K562 (cell line): ENCODE measurements at regions not wholly inside any gene's neighbourhood (a gene's known extent, or its start where the extent isn't known, plus 50 kb on each side); places are given as distances from the start of the nearest gene placed in this dataset.

Experiments used
- ATAC-seq: fragments of 200-7000 bp; cut with Tn5 transposase; 3 replicates; pipeline ENCODE4 v1.9.1; 2020; ENCODE audit warnings: moderate library complexity
- BruUV-seq: library from RNA; stranded (reverse); fragments of 400-500 nt; replicated peaks from 2 replicates; lab custom pipeline; 2021; lab: Mats Ljungman, UMichigan
- CTCF ChIA-PET: fragments of 300-600 bp; formaldehyde crosslinking; extraction: SDS; loops from one replicate; lab custom pipeline; 2021; ENCODE audit warnings: low intra/inter-chr PET ratio; lab: Yijun Ruan, JAX
- POLR2A ChIA-PET: fragments of 300-600, 350-650 bp; sonication (Branson Sonifier 250); formaldehyde crosslinking; extraction: SDS; loops from one replicate; lab custom pipeline; 2021; ENCODE audit warnings: antibody characterized with exemption, inconsistent platforms; lab: Yijun Ruan, JAX
- DNase-seq, 4 experiments: peaks; one replicate each; pipeline versions ENCODE4 v3.0.0 to v3.0.0-alpha.2; 2011 to 2018; ENCODE audit warnings: low spot score in 3 of 4, mixed read lengths in 3 of 4; ENCODE audit errors: extremely low read depth in 1 of 4
- FAIRE-seq: peaks from 2 replicates; lab custom pipeline; 2011; peaks lifted over from hg19 to GRCh38; lab: Jason Lieb, UNC
- H2AFZ ChIP-seq: 2 replicates; pipeline ENCODE4 v1.6.0; 2011; ENCODE audit warnings: low read depth, low read length, control low read depth, inconsistent platforms
- H3K27ac ChIP-seq: fragments of 200-600 bp; 3 replicates; pipeline ENCODE4 v1.8.0; 2011; ENCODE audit warnings: low read depth, mild to moderate bottlenecking, control low read depth, inconsistent platforms, low read length, moderate library complexity, mixed read lengths; ENCODE audit errors: extremely low read depth
- H3K27me3 ChIP-seq, 2 experiments: fragments of 300-600 bp in 1 of 2; 2 replicates in 1 of 2; 3 replicates in 1 of 2; pipeline versions ENCODE4 v1.6.0 to v1.8.0; 2011; ENCODE audit warnings: inconsistent platforms in 2 of 2, low read length in 2 of 2, mild to moderate bottlenecking in 1 of 2, mixed read lengths in 1 of 2, moderate library complexity in 1 of 2; ENCODE audit not compliant: control insufficient read depth in 2 of 2, insufficient read depth in 2 of 2
- H3K36me3 ChIP-seq: fragments of 300-600 bp; 3 replicates; pipeline ENCODE4 v1.8.0; 2011; ENCODE audit warnings: mild to moderate bottlenecking, low read length, inconsistent platforms; ENCODE audit not compliant: control insufficient read depth, insufficient read depth
- H3K4me1 ChIP-seq, 2 experiments: fragments of 200-600 bp in 1 of 2; replicated peaks in 1 of 2; 2 replicates in 1 of 2; 3 replicates in 1 of 2; pipeline versions ENCODE4 v1.5.1 to v1.8.0; 2011; ENCODE audit warnings: inconsistent platforms in 2 of 2, low read length in 2 of 2, mild to moderate bottlenecking in 1 of 2, mixed read lengths in 1 of 2, moderate library complexity in 1 of 2; ENCODE audit not compliant: control insufficient read depth in 2 of 2, insufficient read depth in 2 of 2
- H3K4me2 ChIP-seq: 2 replicates; pipeline ENCODE4 v1.6.1; 2011; ENCODE audit warnings: low read length, control low read depth, inconsistent platforms, mixed read lengths; ENCODE audit not compliant: insufficient read depth
- H3K4me3 ChIP-seq: fragments of 200-600 bp; sonication (generic), shearing (Covaris generic); 2 replicates; pipeline ENCODE4 v1.5.1; 2016; ENCODE audit warnings: control low read depth, inconsistent platforms
- H3K79me2 ChIP-seq: fragments of 200-600 bp; 3 replicates; pipeline ENCODE4 v1.8.0; 2011; ENCODE audit warnings: low read length, inconsistent platforms; ENCODE audit not compliant: control insufficient read depth, insufficient read depth
- H3K9ac ChIP-seq, 2 experiments: 2 replicates each; pipeline versions ENCODE4 v1.6.0 to v1.6.1; 2011; ENCODE audit warnings: low read depth in 2 of 2, low read length in 2 of 2, control low read depth in 1 of 2, inconsistent platforms in 1 of 2, mild to moderate bottlenecking in 1 of 2, mixed read lengths in 1 of 2; ENCODE audit not compliant: insufficient read depth in 1 of 2
- H3K9me1 ChIP-seq: one replicate; pipeline ENCODE4 v1.6.0; 2011; ENCODE audit warnings: inconsistent platforms, mild to moderate bottlenecking, low read length, moderate library complexity; ENCODE audit not compliant: control insufficient read depth, insufficient read depth
- H3K9me3 ChIP-seq: replicated peaks from 2 replicates; pipeline ENCODE4 v1.5.1; 2011; ENCODE audit warnings: low read depth, low read length, inconsistent platforms; ENCODE audit not compliant: control insufficient read depth, insufficient read depth
- H4K20me1 ChIP-seq: replicated peaks from 2 replicates; pipeline ENCODE4 v1.6.1; 2011; ENCODE audit warnings: low read length, inconsistent platforms, mixed read lengths; ENCODE audit not compliant: control insufficient read depth, insufficient read depth
- ARID1B ChIP-seq: fragments of 450-650 bp; IDR thresholded peaks from 2 replicates; pipeline ENCODE4 v1.6.1; 2016; ENCODE audit warnings: antibody characterized with exemption, mild to moderate bottlenecking, inconsistent platforms
- CBX3 ChIP-seq, 2 experiments: IDR thresholded peaks; 1 replicate in 1 of 2; 2 replicates in 1 of 2; pipeline ENCODE4 v1.6.1; 2012; ENCODE audit warnings: inconsistent platforms in 2 of 2, low read length in 2 of 2, borderline replicate concordance in 1 of 2, control low read depth in 1 of 2
- KLF16 ChIP-seq: IDR thresholded peaks from 2 replicates; pipeline ENCODE4 v1.6.1; 2016; ENCODE audit warnings: antibody characterized with exemption
- NBN ChIP-seq: fragments of 450-650 bp; IDR thresholded peaks from 2 replicates; pipeline ENCODE4 v1.6.1; 2016; ENCODE audit warnings: low read depth, mild to moderate bottlenecking
- NR1H2 ChIP-seq: sonication (generic); formaldehyde crosslinking; IDR thresholded peaks from 2 replicates; pipeline ENCODE4 v1.4.0; 2020; ENCODE audit warnings: mild to moderate bottlenecking, missing genetic modification reagents
- SMARCA4 ChIP-seq: fragments of 450-650 bp; IDR thresholded peaks from 2 replicates; pipeline ENCODE4 v1.6.1; 2016
- SMARCC2 ChIP-seq: fragments of 450-650 bp; IDR thresholded peaks from 2 replicates; pipeline ENCODE4 v1.6.1; 2017; ENCODE audit warnings: antibody characterized with exemption, moderate library complexity, mild to moderate bottlenecking, low read depth
- TRIM28 ChIP-seq: fragments of 450-650 bp; IDR thresholded peaks from 2 replicates; pipeline ENCODE4 v1.6.1; 2017
- ZKSCAN8 ChIP-seq: fragments of 200-800 bp; sonication (Bioruptor generic); IDR thresholded peaks from 2 replicates; pipeline ENCODE4 v1.6.1; 2016; ENCODE audit warnings: missing genetic modification characterization, missing compliant biosample characterization
- ZNF134 ChIP-seq: fragments of 250-450 bp; sonication (Bioruptor Pico); conservative IDR thresholded peaks from 2 replicates; pipeline ENCODE4 v1.4.0; 2020
- ZNF316 ChIP-seq: fragments of 450-650 bp; IDR thresholded peaks from 2 replicates; pipeline ENCODE4 v1.6.1; 2016
- ZNF766 ChIP-seq: fragments of 200-800 bp; sonication (Bioruptor generic); conservative IDR thresholded peaks from 2 replicates; pipeline ENCODE4 v1.6.1; 2016; ENCODE audit warnings: missing genetic modification characterization, missing compliant biosample characterization
- WGBS: fragments of 100-300 bp; shearing (Covaris generic); methylation state at CpG from one replicate; pipeline ENCODE4 v1.1.6; 2016; ENCODE audit warnings: low coverage, mixed read lengths; ENCODE audit not compliant: insufficient coverage; ENCODE audit errors: missing lambda C conversion rate; 5-methylcytosine and 5-hydroxymethylcytosine counted together
- in situ Hi-C: fragments of 300-500 bp; cut with MboI; formaldehyde crosslinking; loops from 4 replicates; pipeline ENCODE4 v1.15.0; 2018; ENCODE audit warnings: inconsistent platforms, mixed read lengths
- intact Hi-C: fragments of 100-400 bp; cut with micrococcal nuclease; formaldehyde crosslinking; loops from 2 replicates; pipeline ENCODE4 v1.14.2; 2022
- TF ChIP-seq, protein P1 (sequence below): fragments of 250-450 bp; sonication (Bioruptor Pico); IDR thresholded peaks from 2 replicates; pipeline ENCODE4 v1.5.0; 2021
- TF ChIP-seq, protein P2 (sequence below), 2 experiments: fragments of 450-650 bp in 1 of 2; sonication (generic) in 1 of 2; formaldehyde crosslinking in 1 of 2; IDR thresholded peaks in 1 of 2; conservative IDR thresholded peaks in 1 of 2; 2 replicates each; pipeline versions ENCODE4 v1.6.1 to v1.8.1; 2016 to 2023; ENCODE audit warnings: mild to moderate bottlenecking in 2 of 2, moderate library complexity in 2 of 2, inconsistent platforms in 1 of 2, missing genetic modification reagents in 1 of 2
- TF ChIP-seq, protein P3 (sequence below), 2 experiments: fragments of 200-800 bp in 1 of 2; sonication (Bioruptor generic) in 1 of 2; sonication (generic) in 1 of 2; formaldehyde crosslinking in 1 of 2; IDR thresholded peaks in 1 of 2; conservative IDR thresholded peaks in 1 of 2; 2 replicates each; pipeline versions ENCODE4 v1.5.0 to v1.6.1; 2016 to 2020; ENCODE audit warnings: missing compliant biosample characterization in 1 of 2, missing genetic modification characterization in 1 of 2, missing genetic modification reagents in 1 of 2
- TF ChIP-seq, protein P4 (sequence below): fragments of 250-450 bp; sonication (Bioruptor Pico); IDR thresholded peaks from 2 replicates; pipeline ENCODE4 v1.5.0; 2020; ENCODE audit warnings: mild to moderate bottlenecking, borderline replicate concordance

DNA sequence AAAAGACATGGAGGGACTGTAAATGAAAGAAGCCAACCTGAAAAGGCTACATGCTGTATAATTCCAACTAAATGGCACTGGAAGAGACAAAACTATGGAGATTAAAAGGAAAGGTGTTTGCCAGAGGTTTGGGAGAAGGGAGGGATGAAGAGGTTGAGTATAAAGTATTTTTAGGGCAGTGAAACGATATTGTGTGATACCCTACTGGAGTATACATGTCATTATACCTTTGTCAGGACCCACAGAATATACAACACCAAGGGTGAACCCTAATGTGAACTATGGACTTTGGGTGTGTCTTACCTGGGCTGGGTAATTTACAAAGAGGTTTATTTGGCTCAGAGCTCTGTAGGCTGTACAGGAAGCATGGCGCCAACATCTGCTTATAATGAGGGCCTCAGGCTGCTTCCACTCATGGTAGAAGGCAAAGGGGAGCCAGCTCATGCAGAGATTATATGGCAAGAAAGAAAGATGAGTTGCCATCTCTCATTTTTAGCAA is 73.4 kb downstream of the CD2 start:
- no peaks in the 10 kb centered on the region for H4K20me1 ChIP-seq
- peaks cover 24 to 54% of the 10 kb centered on the region in 2 experiments for H3K4me1 ChIP-seq
- peak overlapping the region; percentile 88 for H2AFZ ChIP-seq
- ChIA-PET CTCF (no interaction called here), POLR2A (interaction anchor here (0.6 to 1.4 kb wide), 5 partner anchors 14 to 785 kb away, joined by 3 to 5 read pairs (median 3); no protein-coding TSS in a partner anchor)
- intact Hi-C loops (loop anchor here (2.0 to 5.0 kb wide), 3 partner anchors 51 to 233 kb away; partner anchors contain the start of gene TTF2), in situ Hi-C loops (no loop called here)
- WGBS, result 45% methylated on average over 2 of the region's 2 CpGs
- no peaks in the 10 kb centered on the region for H3K27me3 ChIP-seq
- DNase-seq, result no peak
- no peak for ATAC-seq
- H3K9me3 ChIP-seq, result peaks cover 5% of the 10 kb centered on the region
- no peaks in the 10 kb centered on the region for H3K9me1 ChIP-seq
- H3K36me3 ChIP-seq, result no peaks in the 10 kb centered on the region
- no peak overlapping the region for H3K4me3 ChIP-seq
- H3K9ac ChIP-seq, result peak overlapping the region in 1 of 2 experiments; percentile 79; a peak in 2 of 4 replicates
- BruUV-seq, result no TSS peak
- H3K27ac ChIP-seq, result peak overlapping the region; percentile 94
- H3K4me2 ChIP-seq, result peak overlapping the region; percentile 88; the same call in 1 of the 2 replicates
- FAIRE-seq, result no peak
- peaks cover 12% of the 10 kb centered on the region; the same call in 2 of the 3 replicates for H3K79me2 ChIP-seq
- TF ChIP-seq ZNF134 (CRISPR knock-in tag), result no peak
- TF ChIP-seq, protein P1, sequence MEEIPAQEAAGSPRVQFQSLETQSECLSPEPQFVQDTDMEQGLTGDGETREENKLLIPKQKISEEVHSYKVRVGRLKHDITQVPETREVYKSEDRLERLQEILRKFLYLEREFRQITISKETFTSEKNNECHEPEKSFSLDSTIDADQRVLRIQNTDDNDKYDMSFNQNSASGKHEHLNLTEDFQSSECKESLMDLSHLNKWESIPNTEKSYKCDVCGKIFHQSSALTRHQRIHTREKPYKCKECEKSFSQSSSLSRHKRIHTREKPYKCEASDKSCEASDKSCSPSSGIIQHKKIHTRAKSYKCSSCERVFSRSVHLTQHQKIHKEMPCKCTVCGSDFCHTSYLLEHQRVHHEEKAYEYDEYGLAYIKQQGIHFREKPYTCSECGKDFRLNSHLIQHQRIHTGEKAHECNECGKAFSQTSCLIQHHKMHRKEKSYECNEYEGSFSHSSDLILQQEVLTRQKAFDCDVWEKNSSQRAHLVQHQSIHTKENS (CRISPR knock-in tag), result 0 out of 2 replicates have a peak, but pooled peaks have one; percentile 46
- TF ChIP-seq ZNF766 (CRISPR knock-in tag), result 0 out of 2 replicates have a peak, but pooled peaks have one; percentile 58
- 0 out of 2 replicates have a peak, but pooled peaks have one; percentile 1 for TF ChIP-seq ARID1B
- peak; percentile 66 for TF ChIP-seq ZNF316
- no peak for TF ChIP-seq SMARCC2
- TF ChIP-seq, protein P2, sequence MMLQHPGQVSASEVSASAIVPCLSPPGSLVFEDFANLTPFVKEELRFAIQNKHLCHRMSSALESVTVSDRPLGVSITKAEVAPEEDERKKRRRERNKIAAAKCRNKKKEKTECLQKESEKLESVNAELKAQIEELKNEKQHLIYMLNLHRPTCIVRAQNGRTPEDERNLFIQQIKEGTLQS (IDR thresholded peaks at IDR 0.05), result no peak; the same call in 1 of the 2 replicates
- TF ChIP-seq, protein P2 (CRISPR knock-in tag; conservative IDR thresholded peaks at IDR 0.05), result peak; percentile 76; the same call in 1 of the 2 replicates
- TF ChIP-seq, protein P3, sequence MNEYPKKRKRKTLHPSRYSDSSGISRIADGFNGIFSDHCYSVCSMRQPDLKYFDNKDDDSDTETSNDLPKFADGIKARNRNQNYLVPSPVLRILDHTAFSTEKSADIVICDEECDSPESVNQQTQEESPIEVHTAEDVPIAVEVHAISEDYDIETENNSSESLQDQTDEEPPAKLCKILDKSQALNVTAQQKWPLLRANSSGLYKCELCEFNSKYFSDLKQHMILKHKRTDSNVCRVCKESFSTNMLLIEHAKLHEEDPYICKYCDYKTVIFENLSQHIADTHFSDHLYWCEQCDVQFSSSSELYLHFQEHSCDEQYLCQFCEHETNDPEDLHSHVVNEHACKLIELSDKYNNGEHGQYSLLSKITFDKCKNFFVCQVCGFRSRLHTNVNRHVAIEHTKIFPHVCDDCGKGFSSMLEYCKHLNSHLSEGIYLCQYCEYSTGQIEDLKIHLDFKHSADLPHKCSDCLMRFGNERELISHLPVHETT (CRISPR knock-in tag; conservative IDR thresholded peaks at IDR 0.05 in 1 of 2, IDR thresholded peaks at IDR 0.05 in 1 of 2), result no peak
- no peak for TF ChIP-seq KLF16
- peak; percentile 82; the same call in 1 of the 2 replicates for TF ChIP-seq NR1H2
- TF ChIP-seq SMARCA4, result 0 out of 2 replicates have a peak, but pooled peaks have one; percentile 4
- 0 out of 2 replicates have a peak, but pooled peaks have one; percentile 12 for TF ChIP-seq NBN
- TF ChIP-seq TRIM28, result peak; percentile 36; the same call in 1 of the 2 replicates
- TF ChIP-seq, protein P4, sequence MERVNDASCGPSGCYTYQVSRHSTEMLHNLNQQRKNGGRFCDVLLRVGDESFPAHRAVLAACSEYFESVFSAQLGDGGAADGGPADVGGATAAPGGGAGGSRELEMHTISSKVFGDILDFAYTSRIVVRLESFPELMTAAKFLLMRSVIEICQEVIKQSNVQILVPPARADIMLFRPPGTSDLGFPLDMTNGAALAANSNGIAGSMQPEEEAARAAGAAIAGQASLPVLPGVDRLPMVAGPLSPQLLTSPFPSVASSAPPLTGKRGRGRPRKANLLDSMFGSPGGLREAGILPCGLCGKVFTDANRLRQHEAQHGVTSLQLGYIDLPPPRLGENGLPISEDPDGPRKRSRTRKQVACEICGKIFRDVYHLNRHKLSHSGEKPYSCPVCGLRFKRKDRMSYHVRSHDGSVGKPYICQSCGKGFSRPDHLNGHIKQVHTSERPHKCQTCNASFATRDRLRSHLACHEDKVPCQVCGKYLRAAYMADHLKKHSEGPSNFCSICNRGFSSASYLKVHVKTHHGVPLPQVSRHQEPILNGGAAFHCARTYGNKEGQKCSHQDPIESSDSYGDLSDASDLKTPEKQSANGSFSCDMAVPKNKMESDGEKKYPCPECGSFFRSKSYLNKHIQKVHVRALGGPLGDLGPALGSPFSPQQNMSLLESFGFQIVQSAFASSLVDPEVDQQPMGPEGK, result peak; percentile 22; the same call in 1 of the 2 replicates
- TF ChIP-seq ZKSCAN8 (CRISPR knock-in tag), result 0 out of 2 replicates have a peak, but pooled peaks have one; percentile 3
- peak in 1 of 2 experiments; percentile 47; a peak in 1 of 3 replicates for TF ChIP-seq CBX3 (IDR thresholded peaks at IDR 0.05; ENCODE audit: borderline replicate concordance in 1 of 2, low read length in 2 of 2)
